GM23338 (cell line): ENCODE measurements at regions not wholly inside any gene's neighbourhood (a gene's known extent, or its start where the extent isn't known, plus 50 kb on each side); places are given as distances from the start of the nearest gene placed in this dataset.

ENCODE experiments used
- ATAC-seq: fragments of 200-7000 bp; cut with Tn5 transposase; 3 replicates; pipeline ENCODE4 v1.9.1; 2020
- DNase-seq: peaks from one replicate; pipeline ENCODE4 v3.0.0-alpha.2; 2015; ENCODE audit warnings: low spot score
- H2AFZ ChIP-seq: fragments of 200-600 bp; sonication (generic); 2 replicates; pipeline ENCODE4 v1.8.0; 2016; ENCODE audit warnings: antibody characterized with exemption, mild to moderate bottlenecking, moderate library complexity
- H3F3A ChIP-seq: fragments of 200-600 bp; sonication (generic); replicated peaks from 2 replicates; pipeline ENCODE4 v1.8.0; 2017; ENCODE audit warnings: antibody characterized with exemption, mixed run types, low read depth
- H3K27ac ChIP-seq: fragments of 200-600 bp; sonication (generic); 2 replicates; pipeline ENCODE4 v1.6.1; 2016; ENCODE audit warnings: low read depth
- H3K27me3 ChIP-seq: fragments of 200-600 bp; sonication (generic); 2 replicates; pipeline ENCODE4 v1.8.0; 2016; ENCODE audit warnings: mild to moderate bottlenecking, mixed run types, moderate library complexity; ENCODE audit not compliant: insufficient read depth
- H3K36me3 ChIP-seq: fragments of 200-600 bp; sonication (generic); 2 replicates; pipeline ENCODE4 v1.8.0; 2016; ENCODE audit warnings: mild to moderate bottlenecking; ENCODE audit not compliant: insufficient read depth
- H3K4me1 ChIP-seq: fragments of 200-600 bp; sonication (generic); 2 replicates; pipeline ENCODE4 v1.8.0; 2016; ENCODE audit warnings: mild to moderate bottlenecking, moderate library complexity; ENCODE audit not compliant: insufficient read depth
- H3K4me2 ChIP-seq: fragments of 200-600 bp; sonication (generic); 2 replicates; pipeline ENCODE4 v1.7.1; 2017; ENCODE audit warnings: mixed run types
- H3K4me3 ChIP-seq: fragments of 200-600 bp; sonication (generic); 2 replicates; pipeline ENCODE4 v1.6.1; 2016; ENCODE audit warnings: mixed run types
- H3K79me2 ChIP-seq: fragments of 200-600 bp; sonication (generic); replicated peaks from 2 replicates; pipeline ENCODE4 v1.8.0; 2017; ENCODE audit warnings: mild to moderate bottlenecking; ENCODE audit not compliant: insufficient read depth
- H3K9me2 ChIP-seq: fragments of 200-600 bp; sonication (generic); 2 replicates; pipeline ENCODE4 v1.8.0; 2017; ENCODE audit not compliant: insufficient read depth
- H4K20me1 ChIP-seq: fragments of 200-600 bp; sonication (generic); replicated peaks from 2 replicates; pipeline ENCODE4 v1.8.0; 2017; ENCODE audit warnings: mild to moderate bottlenecking; ENCODE audit not compliant: insufficient read depth
- H3K27ac Mint-ChIP-seq: 2 replicates; pipeline ENCODE4 v1.8.0; 2020; ENCODE audit warnings: inconsistent platforms, mild to moderate bottlenecking, moderate library complexity, mixed read lengths
- H3K27me3 Mint-ChIP-seq: 3 replicates; pipeline ENCODE4 v1.8.0; 2022; ENCODE audit warnings: low read depth, mild to moderate bottlenecking, moderate library complexity, mixed read lengths, inconsistent platforms; ENCODE audit not compliant: insufficient read depth, poor library complexity
- H3K36me3 Mint-ChIP-seq: 3 replicates; pipeline ENCODE4 v1.8.0; 2021; ENCODE audit warnings: low read depth, mild to moderate bottlenecking, inconsistent platforms, moderate library complexity, mixed read lengths
- H3K4me1 Mint-ChIP-seq: 3 replicates; pipeline ENCODE4 v1.8.0; 2020; ENCODE audit warnings: mild to moderate bottlenecking, inconsistent platforms, mixed read lengths
- H3K4me3 Mint-ChIP-seq: 3 replicates; pipeline ENCODE4 v1.8.0; 2021; ENCODE audit warnings: moderate library complexity, mild to moderate bottlenecking, inconsistent platforms, mixed read lengths
- H3K9me3 Mint-ChIP-seq: 3 replicates; pipeline ENCODE4 v1.8.0; 2020; ENCODE audit warnings: moderate library complexity, mild to moderate bottlenecking, inconsistent platforms, mixed read lengths
- REST ChIP-seq: IDR thresholded peaks from one replicate; pipeline ENCODE4 v1.6.1; 2018; ENCODE audit warnings: antibody characterized with exemption; ENCODE audit not compliant: unreplicated experiment
- ZNF331 ChIP-seq: fragments of 250-450 bp; sonication (Bioruptor Pico); IDR thresholded peaks from 2 replicates; pipeline ENCODE4 v1.5.0; 2020; ENCODE audit warnings: low read depth, mild to moderate bottlenecking, moderate library complexity
- TF ChIP-seq, protein P1 (sequence below): fragments of 250-450 bp; sonication (Bioruptor Pico); IDR thresholded peaks from 2 replicates; pipeline ENCODE4 v1.5.0; 2020; ENCODE audit warnings: mild to moderate bottlenecking, moderate library complexity

GRCh38 chr6:18667612-18668011, 280.5 kb downstream of the RNF144B start (continued):
- TF ChIP-seq, protein P1, sequence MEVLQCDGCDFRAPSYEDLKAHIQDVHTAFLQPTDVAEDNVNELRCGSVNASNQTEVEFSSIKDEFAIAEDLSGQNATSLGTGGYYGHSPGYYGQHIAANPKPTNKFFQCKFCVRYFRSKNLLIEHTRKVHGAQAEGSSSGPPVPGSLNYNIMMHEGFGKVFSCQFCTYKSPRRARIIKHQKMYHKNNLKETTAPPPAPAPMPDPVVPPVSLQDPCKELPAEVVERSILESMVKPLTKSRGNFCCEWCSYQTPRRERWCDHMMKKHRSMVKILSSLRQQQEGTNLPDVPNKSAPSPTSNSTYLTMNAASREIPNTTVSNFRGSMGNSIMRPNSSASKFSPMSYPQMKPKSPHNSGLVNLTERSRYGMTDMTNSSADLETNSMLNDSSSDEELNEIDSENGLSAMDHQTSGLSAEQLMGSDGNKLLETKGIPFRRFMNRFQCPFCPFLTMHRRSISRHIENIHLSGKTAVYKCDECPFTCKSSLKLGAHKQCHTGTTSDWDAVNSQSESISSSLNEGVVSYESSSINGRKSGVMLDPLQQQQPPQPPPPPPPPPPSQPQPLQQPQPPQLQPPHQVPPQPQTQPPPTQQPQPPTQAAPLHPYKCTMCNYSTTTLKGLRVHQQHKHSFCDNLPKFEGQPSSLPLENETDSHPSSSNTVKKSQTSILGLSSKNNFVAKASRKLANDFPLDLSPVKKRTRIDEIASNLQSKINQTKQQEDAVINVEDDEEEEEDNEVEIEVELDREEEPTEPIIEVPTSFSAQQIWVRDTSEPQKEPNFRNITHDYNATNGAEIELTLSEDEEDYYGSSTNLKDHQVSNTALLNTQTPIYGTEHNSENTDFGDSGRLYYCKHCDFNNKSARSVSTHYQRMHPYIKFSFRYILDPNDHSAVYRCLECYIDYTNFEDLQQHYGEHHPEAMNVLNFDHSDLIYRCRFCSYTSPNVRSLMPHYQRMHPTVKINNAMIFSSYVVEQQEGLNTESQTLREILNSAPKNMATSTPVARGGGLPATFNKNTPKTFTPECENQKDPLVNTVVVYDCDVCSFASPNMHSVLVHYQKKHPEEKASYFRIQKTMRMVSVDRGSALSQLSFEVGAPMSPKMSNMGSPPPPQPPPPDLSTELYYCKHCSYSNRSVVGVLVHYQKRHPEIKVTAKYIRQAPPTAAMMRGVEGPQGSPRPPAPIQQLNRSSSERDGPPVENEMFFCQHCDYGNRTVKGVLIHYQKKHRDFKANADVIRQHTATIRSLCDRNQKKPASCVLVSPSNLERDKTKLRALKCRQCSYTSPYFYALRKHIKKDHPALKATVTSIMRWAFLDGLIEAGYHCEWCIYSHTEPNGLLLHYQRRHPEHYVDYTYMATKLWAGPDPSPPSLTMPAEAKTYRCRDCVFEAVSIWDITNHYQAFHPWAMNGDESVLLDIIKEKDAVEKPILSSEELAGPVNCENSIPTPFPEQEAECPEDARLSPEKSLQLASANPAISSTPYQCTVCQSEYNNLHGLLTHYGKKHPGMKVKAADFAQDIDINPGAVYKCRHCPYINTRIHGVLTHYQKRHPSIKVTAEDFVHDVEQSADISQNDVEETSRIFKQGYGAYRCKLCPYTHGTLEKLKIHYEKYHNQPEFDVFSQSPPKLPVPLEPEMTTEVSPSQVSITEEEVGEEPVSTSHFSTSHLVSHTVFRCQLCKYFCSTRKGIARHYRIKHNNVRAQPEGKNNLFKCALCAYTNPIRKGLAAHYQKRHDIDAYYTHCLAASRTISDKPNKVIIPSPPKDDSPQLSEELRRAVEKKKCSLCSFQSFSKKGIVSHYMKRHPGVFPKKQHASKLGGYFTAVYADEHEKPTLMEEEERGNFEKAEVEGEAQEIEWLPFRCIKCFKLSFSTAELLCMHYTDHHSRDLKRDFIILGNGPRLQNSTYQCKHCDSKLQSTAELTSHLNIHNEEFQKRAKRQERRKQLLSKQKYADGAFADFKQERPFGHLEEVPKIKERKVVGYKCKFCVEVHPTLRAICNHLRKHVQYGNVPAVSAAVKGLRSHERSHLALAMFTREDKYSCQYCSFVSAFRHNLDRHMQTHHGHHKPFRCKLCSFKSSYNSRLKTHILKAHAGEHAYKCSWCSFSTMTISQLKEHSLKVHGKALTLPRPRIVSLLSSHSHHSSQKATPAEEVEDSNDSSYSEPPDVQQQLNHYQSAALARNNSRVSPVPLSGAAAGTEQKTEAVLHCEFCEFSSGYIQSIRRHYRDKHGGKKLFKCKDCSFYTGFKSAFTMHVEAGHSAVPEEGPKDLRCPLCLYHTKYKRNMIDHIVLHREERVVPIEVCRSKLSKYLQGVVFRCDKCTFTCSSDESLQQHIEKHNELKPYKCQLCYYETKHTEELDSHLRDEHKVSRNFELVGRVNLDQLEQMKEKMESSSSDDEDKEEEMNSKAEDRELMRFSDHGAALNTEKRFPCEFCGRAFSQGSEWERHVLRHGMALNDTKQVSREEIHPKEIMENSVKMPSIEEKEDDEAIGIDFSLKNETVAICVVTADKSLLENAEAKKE (CRISPR knock-in tag) = no peak

- no peaks in the 10 kb centered on the region for H3K4me1 Mint-ChIP-seq
- Histone ChIP-seq H3K36me3 (peaks cover 3% of the 10 kb centered on the region; the same call in 1 of the 2 replicates), H3K4me1 (no peaks in the 10 kb centered on the region), H3K79me2 (no peaks in the 10 kb centered on the region), H3F3A (no peaks in the 10 kb centered on the region), H3K4me2 (no peak overlapping the region), H3K27ac (no peak overlapping the region), H2AFZ (no peak overlapping the region), H3K9me2 (peaks cover 13% of the 10 kb centered on the region; the same call in 1 of the 2 replicates), H3K4me3 (no peak overlapping the region), H3K27me3 (no peaks in the 10 kb centered on the region), H4K20me1 (no peaks in the 10 kb centered on the region)
- no peaks in the 10 kb centered on the region for H3K36me3 Mint-ChIP-seq
- no peak overlapping the region for H3K27ac Mint-ChIP-seq
- ATAC-seq (no peak), DNase-seq (no peak)
- TF ChIP-seq REST (peak; percentile 60), ZNF331 (CRISPR knock-in tag) (no peak)
- no peaks in the 10 kb centered on the region for H3K9me3 Mint-ChIP-seq
- H3K27me3 Mint-ChIP-seq = no peaks in the 10 kb centered on the region
- no peak overlapping the region for H3K4me3 Mint-ChIP-seq
Measured at GRCh38 chr6:18668994-18669393, 281.8 kb downstream of the RNF144B start.
